AG08396 (cell line): ENCODE measurements at regions not wholly inside any gene's neighbourhood (a gene's known extent, or its start where the extent isn't known, plus 50 kb on each side); places are given as distances from the start of the nearest gene placed in this dataset.
A peak's percentile ranks its signal among the peaks of the same experiment; 100 is the strongest.
"Not testable (repeated sequence)": the region's sequence is repeated elsewhere in the genome, so short reads cannot be mapped to it uniquely, and the experiment has no call there.

Experiments
- DNase-seq: peaks from one replicate; pipeline ENCODE4 v3.0.0; 2012; ENCODE audit warnings: low spot score, mixed read lengths

GRCh38 chr18:3328532-3328931 lies 66.6 kb downstream of the MYL12B start:
- no peak for DNase-seq

- DNase-seq = no peak
Measured at GRCh38 chr18:3329471-3329870, 67.5 kb downstream of the MYL12B start.

DNA sequence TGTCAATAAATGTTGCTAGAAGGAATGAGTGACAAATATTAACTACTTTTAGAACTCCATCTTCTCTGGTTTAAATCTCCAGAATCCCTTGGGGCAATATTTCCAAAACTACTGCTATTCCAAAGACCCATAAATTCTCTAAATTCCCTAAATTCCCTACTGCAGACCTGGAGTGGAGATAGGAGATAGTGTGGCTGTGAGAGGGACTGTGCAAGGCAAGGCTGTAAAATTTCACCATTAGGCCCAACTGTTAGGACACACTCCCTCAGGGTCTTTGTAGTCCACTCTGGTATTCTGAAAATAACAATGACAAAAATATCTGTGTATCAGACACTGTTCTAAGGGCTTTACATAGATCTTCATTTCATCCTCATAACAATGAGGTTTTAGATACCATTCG lies 67.9 kb downstream of the MYL12B start:
- no peak for DNase-seq

DNA sequence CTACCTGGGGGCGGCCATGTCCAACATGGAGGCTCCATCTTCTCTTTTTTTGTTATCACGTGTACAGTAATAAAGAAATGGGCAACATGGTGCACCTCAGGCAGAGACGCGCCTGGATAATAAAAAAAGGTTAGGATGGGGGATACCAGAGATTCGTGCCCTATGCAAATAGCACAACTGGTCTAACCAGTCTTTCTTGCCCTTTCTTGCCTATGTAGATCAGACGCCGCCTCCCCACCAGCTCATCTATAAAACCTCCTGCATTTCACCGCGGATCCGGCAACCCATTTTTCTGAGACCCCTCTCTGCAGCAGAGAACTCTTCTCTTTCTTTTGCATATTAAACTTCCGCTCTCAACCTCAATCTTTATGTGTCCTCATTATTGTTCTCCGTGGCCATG lies 68.7 kb downstream of the MYL12B start:
- no peak for DNase-seq

GRCh38 chr18:3332376-3332775 lies 70.4 kb downstream of the MYL12B start:
- DNase-seq = no peak

- no peak for DNase-seq
Measured at GRCh38 chr18:3333056-3333720, 71.3 kb downstream of the MYL12B start.

- no peak for DNase-seq
Measured at GRCh38 chr18:3333721-3334386, 71.9 kb downstream of the MYL12B start.

DNA sequence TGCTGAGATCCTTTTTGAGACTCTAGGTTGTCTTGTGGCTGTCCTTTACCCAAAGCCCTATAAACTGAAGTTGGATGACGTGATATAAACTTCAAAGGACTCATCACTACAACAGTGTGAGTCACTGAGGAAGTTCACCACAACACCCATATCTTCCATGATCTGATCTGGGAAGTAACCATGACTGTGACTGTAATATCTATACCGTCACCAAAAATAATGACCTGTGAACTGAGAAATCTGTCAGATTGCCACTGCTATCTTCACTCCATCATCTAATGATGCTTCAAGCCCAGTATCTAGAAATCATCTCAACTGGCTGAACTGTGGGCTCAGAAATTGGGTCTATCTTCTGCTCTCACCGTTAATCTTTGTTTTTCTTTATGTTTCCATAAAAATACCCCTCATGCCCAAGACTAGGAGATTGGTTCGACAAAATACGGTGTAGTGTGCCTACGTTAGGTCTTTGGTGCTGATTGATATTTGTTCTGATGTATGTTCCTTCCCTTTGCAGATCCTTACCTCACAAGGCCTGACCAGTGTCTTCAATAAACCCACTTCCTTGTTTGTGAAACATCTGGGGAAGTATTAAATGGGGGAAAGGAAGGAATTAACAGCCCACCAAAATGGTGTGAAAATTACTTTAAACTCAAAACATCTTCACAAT lies 78.2 kb downstream of the MYL12B start:
- DNase-seq = no peak

DNA sequence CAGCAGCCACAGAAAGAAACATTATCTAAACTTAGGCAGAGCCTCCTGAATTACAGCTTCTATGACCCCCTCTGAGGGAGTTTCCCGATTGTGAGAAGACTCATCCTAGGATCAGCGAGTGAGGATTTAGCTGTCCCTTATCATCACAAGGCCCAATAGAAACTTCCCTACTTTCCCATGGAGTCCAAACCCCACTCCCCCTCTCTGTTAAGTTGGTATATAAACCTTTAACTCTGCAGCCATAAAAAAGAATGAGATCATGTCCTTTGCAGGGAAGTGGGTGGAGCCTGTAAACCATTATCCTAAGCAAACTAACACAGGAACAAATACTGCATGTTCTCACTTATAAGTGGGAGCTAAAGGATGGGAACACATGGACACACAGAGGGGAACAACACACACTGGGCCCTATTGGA lies 78.8 kb downstream of the MYL12B start:
- DNase-seq = no peak

GRCh38 chr18:3342628-3343027 lies 80.7 kb downstream of the MYL12B start:
- DNase-seq = no peak

- no peak for DNase-seq
Measured at GRCh38 chr18:3345452-3345851, 83.5 kb downstream of the MYL12B start.

- no peak for DNase-seq
Measured at GRCh38 chr18:3345885-3346284, 84.0 kb downstream of the MYL12B start.

DNA sequence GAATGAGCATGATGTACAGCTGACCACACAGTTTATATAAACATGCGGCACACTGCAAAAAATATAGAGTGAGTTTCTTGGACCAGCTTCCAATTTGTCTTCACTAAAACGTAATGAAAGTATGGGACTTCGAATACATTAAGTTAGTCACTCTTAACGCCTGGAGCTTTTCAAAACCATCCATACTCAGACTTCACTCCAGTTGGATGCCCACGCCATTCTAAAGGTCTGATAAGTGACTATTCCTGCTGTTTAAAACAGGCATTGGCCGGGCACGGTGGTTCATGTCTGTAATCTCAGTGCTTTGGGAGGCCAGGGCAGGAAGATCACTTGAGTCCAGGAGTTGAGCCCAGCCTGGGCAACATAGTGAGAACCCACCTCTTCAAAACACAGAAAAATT lies 84.6 kb downstream of the MYL12B start:
- DNase-seq = no peak

- no peak for DNase-seq
Measured at GRCh38 chr18:3347286-3347803, 85.4 kb downstream of the MYL12B start.

DNA sequence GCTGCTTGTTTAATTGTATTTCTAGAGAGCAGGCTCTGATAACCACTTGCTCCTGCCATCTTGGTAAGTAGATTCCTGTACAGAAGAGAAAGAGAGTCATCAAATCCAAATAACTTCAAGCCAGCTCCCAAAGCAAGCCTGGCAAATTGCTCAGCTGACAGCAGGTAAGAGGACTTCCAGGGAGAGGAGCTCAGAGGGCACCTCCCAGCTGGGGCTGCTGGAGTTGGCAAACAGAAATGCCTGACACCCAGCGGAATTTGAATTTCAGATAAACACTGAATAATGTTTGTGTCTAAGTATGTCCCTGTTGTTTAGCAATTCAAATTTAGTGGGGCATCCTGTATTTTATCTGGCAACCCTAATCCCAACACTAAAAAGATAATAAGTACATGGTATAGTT lies 86.2 kb downstream of the MYL12B start:
- no peak for DNase-seq

DNA sequence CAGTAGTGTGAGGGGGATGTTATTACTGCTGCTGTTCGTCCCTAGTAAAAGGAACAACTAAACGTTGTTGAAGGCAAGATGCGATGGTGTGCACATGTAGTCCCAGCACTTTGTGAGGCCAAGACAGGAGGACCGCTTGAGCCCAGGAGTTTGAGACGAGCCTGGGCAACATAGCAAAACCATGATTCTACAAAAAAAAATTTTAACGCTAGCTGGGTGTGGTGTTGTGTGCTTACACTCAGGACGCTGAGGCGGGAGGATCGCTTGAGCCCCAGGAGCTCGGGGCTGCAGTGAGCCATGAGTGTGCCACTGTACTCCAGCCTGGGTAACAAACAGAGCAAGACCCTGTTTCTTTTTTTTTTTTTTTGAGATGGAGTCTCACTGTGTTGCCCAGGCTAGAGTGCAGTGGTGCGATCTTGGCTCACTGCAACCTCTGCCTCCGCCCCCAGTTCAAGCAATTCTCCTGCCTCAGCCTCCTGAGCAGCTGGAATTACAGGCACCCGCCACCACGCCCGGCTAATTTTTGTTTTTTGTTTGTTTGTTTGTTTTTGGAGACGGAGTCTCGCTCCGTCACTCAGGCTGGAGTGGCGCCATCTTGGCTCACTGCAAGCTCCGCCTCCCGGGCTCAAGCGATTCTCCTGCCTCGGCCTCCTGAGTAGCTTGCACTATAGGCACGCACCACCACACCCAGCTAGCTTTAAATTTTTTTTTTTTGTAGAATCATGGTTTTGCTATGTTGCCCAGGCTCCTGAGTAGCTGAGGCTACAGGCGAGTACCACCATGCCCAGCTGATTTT lies 87.3 kb downstream of the MYL12B start:
- DNase-seq = not testable (repeated sequence)

DNA sequence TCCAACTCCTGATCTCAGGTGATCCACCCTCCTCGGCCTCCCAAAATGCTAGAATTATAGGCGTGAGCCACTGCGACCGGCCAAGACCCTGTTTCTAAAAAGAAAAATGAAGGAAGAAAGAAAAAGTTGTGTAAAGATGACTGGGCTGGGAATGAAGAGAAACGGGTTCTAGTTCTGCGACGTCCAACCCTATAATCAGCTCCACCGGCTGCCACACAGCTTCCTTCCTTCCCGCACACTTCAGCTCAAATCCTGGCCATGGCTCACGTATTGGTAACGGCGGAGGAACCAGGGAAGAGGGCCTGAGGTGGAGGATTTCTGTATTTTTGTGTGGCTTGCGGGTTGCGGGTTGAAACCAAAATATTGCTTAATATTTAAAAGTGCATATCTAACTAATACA lies 88.1 kb downstream of the MYL12B start:
- no peak for DNase-seq

DNA sequence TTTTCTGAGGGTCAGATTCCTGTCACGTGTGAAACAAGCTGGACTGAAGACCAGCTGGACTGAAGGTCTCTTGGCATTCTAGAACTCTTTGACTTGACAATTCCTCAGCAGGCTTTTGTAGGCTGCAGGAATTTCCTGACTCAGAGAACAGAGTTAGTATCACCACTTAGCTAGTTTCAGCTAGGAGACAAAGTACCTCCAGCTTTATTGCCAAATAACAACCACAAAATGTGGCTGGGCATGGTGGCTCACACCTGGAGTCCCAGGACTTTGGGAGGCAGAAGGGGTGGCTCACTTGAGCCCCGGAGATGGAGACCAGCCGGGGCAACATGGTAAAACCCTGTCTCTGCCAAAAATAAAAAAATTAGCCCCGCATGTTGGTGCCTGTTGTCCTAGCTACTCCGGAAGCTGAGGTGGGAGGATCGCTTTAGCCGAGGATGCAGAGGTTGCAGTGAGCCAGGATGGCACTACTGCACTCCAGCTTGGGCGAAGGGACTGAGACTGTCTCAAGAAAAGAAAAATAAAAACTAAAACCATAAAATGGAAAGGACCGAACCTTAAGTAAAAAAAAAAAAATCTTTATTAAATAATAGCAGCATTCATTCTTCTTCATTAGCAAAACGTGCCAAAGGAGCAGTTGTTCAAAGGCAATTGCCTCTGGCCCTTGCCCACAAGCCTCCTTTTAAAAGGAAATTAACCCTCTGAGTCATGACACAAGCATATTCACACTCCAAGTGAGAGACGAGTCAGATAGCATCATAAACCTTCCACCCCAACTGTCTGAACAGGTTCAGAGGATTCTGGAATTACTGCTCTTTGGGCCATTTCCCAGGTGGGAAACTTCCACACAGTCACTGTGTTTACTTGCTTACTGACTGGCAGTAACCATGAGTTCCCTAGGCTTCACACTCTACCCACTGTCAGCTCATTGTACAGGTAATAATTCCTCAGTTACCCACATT lies 88.9 kb downstream of the MYL12B start:
- peak; percentile 22 for DNase-seq

GRCh38 chr18:3354506-3354905 lies 92.6 kb downstream of the MYL12B start:
- DNase-seq = no peak

GRCh38 chr18:3356614-3357013 lies 93.4 kb upstream of the TGIF1 start:
- DNase-seq = no peak

DNA sequence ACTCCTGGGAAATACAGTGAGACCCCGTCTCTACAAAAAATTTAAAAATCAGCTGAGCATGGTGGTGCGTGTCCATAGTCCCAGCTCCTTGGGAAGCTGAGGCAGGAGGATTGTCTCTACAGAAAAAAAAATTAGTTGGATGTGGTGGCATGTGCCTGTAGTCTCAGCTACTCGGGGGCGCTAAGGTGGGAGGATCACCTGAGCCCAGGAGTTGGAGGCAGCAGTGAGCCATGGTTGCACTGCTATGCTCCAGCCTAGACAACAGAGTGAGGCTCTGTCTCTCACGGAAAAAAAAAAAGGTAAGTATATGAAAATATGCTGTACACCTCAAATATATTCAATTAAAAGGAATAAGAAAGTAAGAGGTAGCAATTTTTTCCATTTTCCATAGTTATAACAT lies 92.5 kb upstream of the TGIF1 start:
- DNase-seq = no peak
